Heart left ventricle (tissue), 16 donors: ENCODE measurements at regions not wholly inside any gene's neighbourhood (a gene's known extent, or its start where the extent isn't known, plus 50 kb on each side); places are given as distances from the start of the nearest gene placed in this dataset.

ENCODE experiments used
- ATAC-seq, 4 donors: fragments of 200-7000 bp; cut with Tn5 transposase; one replicate each; pipeline ENCODE4 v1.9.1; 2020 to 2022; ENCODE audit warnings: moderate library complexity in 4 of 4, mild to moderate bottlenecking in 3 of 4, moderate number of reproducible peaks in 1 of 4
- DNase-seq, 5 donors: peaks; one replicate each; pipeline ENCODE4 v3.0.0-alpha.2; 2020
- H3K27ac ChIP-seq, 12 donors: fragments of 200-600 bp; sonication (generic) in 4 of 12; one replicate each; pipeline versions ENCODE4 v1.5.0 to v1.8.0; 2016 to 2022; ENCODE audit warnings: mild to moderate bottlenecking in 2 of 12
- H3K27me3 ChIP-seq, 9 donors: fragments of 200-600 bp; sonication (generic) in 2 of 9; one replicate each; pipeline versions ENCODE4 v1.5.1 to v1.8.0; 2016 to 2022; ENCODE audit warnings: mild to moderate bottlenecking in 3 of 9
- H3K36me3 ChIP-seq, 9 donors: fragments of 200-600 bp; sonication (generic) in 2 of 9; one replicate each; pipeline versions ENCODE4 v1.5.0 to v1.8.0; 2018 to 2022; ENCODE audit warnings: mild to moderate bottlenecking in 2 of 9
- H3K4me1 ChIP-seq, 12 donors: fragments of 200-600 bp; sonication (generic) in 4 of 12; one replicate each; pipeline versions ENCODE4 v1.5.0 to v1.8.0; 2016 to 2022; ENCODE audit warnings: mild to moderate bottlenecking in 3 of 12
- H3K4me3 ChIP-seq, 12 donors: fragments of 200-600 bp; sonication (generic) in 4 of 12; one replicate each; pipeline versions ENCODE4 v1.5.0 to v1.8.0; 2017 to 2022; ENCODE audit warnings: mild to moderate bottlenecking in 9 of 12, moderate library complexity in 4 of 12
- H3K9me3 ChIP-seq, 12 donors: fragments of 200-600 bp; sonication (generic) in 4 of 12; one replicate each; pipeline versions ENCODE4 v1.5.0 to v1.8.0; 2016 to 2022; ENCODE audit warnings: mild to moderate bottlenecking in 1 of 12
- POLR2A ChIP-seq, 2 donors: fragments of 450-650 bp; IDR thresholded peaks; one replicate each; pipeline ENCODE4 v1.6.1; 2017; ENCODE audit warnings: antibody characterized with exemption in 2 of 2, mild to moderate bottlenecking in 2 of 2, moderate library complexity in 2 of 2
- WGBS, 4 donors: extraction: QIAGEN DNeasy Blood & Tissue Kit in 2 of 4; methylation state at CpG; one replicate each; pipeline versions ENCODE4 v1.1.5 to v1.1.7; 2013 to 2018; 5-methylcytosine and 5-hydroxymethylcytosine counted together
- intact Hi-C, 10 donors: fragments of 100-400 bp; cut with DNase I; formaldehyde crosslinking; loops; one replicate each; pipeline versions ENCODE4 v1.11.1 to v1.14.2; 2022
- TF ChIP-seq, protein P1 (sequence below), 12 donors: fragments of 200-600 bp; sonication (generic) in 4 of 12; IDR thresholded peaks; one replicate each; pipeline versions ENCODE4 v1.5.0 to v1.8.0; 2018 to 2022; ENCODE audit warnings: antibody characterized with exemption in 12 of 12, mild to moderate bottlenecking in 5 of 12
- donor health status: ischemic (EF 13 %, LVEDD 7.1; RV severe dilation, severe dysfunction).
- donor health status: healthy with polysubstance abuse.
- donor health status: DM: no; HTN: yes; CAD: no.
- donor health status: DM: no; HTN: no; CAD: no.
- donor health status: ischemic (EF 25% LVEDD 6.9; RV normal size, moderate dysfunction).
- donor health status: ischemic (EF 25% LVEDD 5.7; RV mildly dilated, moderate dysfunction).
- donor health status: healthy.
- donor health status: DM: yes; HTN: yes; CAD: no.
- donor health status: ischemic (EF 35%, LVEDD 5.7; RV mildly dilated, moderate dysfunction).
- donor health status: nonischemic (EF 11% LVEDD 7.7; RV severe dilation, severe dysfunction).
- donor health status: DM: yes; HTN: yes; CAD: no.
- donor health status: PGD.
- donor health status: ischemic (EF 29% LVEDD 5.4; RV normal size, mild dysfunction).
- donor health status: nonischemic (EF 23%, LVEDD 6.1; RV moderate dilation, normal function).

DNA sequence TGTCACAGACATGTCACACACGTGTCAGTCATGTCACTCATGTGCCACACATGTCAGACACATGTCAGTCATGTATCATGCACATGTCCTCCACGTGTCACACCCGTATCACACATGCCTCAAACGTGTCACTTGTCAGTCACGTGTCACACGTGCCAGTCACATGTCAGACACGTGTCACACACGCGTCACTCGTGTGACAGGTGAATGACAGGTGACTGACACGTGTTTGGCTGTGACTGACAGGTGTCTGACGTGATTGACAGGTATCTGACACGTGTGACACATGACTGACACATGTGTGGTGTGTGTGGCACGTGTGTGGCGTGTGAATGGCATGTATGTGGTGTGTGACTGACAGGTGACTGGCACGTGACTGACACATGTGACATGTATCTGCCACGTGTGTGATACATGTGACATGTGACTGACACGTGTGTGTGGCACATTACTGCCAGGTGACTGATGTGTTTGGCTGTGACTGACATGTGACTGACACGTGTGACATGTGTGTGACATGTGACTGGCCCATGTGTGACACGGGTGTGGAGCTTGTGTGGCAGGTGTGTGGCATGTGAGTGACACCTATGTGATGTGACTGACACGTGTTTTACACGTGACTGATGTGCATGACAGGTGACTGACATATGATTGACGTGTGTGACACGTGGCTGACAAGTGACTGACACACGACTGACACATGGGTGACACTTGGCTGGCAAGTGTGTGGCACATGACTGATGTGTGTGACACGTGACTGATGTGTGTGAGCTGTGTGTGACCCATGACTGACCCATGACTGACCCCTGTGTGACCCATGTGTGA lies 90.7 kb upstream of the GPC3 start:
- Histone ChIP-seq H3K36me3 (no peaks in the 10 kb centered on the region), H3K4me3 (no peak overlapping the region), H3K9me3 (peaks cover 0 to 9% (median 0%) of the 10 kb centered on the region in 12 donors), H3K27ac (no peak overlapping the region), H3K27me3 (no peaks in the 10 kb centered on the region), H3K4me1 (no peaks in the 10 kb centered on the region)
- TF ChIP-seq POLR2A (IDR thresholded peaks at IDR 0.05) = no peak
- TF ChIP-seq, protein P1, sequence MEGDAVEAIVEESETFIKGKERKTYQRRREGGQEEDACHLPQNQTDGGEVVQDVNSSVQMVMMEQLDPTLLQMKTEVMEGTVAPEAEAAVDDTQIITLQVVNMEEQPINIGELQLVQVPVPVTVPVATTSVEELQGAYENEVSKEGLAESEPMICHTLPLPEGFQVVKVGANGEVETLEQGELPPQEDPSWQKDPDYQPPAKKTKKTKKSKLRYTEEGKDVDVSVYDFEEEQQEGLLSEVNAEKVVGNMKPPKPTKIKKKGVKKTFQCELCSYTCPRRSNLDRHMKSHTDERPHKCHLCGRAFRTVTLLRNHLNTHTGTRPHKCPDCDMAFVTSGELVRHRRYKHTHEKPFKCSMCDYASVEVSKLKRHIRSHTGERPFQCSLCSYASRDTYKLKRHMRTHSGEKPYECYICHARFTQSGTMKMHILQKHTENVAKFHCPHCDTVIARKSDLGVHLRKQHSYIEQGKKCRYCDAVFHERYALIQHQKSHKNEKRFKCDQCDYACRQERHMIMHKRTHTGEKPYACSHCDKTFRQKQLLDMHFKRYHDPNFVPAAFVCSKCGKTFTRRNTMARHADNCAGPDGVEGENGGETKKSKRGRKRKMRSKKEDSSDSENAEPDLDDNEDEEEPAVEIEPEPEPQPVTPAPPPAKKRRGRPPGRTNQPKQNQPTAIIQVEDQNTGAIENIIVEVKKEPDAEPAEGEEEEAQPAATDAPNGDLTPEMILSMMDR (IDR thresholded peaks at IDR 0.05) = no peak
- ATAC-seq (no peak), DNase-seq (no peak)
- WGBS, 4 donors = 74 to 92% (median 83%) methylated on average over 26 of the region's 26 CpGs
- intact Hi-C loops = no loop called here

DNA sequence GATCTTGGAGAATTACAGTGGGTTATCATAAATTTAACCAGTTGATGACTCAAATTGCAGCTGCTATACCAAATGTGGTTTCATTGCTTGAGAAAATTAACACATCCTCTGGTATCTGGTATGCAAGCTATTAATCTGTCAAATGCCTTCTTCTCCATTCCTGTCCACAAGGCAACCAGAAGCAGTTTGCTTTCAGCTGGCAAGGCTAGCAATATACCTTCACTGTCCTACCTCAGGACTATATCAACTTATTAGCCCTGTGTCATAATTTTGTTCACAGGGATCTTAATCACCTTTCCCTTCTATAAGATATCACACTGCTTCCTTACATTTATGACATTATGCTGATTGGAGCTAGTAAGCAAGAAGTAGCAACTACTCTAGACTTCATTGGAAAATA lies 110.0 kb upstream of the GPC3 start:
- Histone ChIP-seq H3K4me3 (no peak overlapping the region), H3K4me1 (no peaks in the 10 kb centered on the region), H3K36me3 (no peaks in the 10 kb centered on the region), H3K27me3 (no peaks in the 10 kb centered on the region), H3K27ac (no peak overlapping the region), H3K9me3 (peaks cover 0 to 10% (median 0%) of the 10 kb centered on the region in 12 donors)
- TF ChIP-seq POLR2A (IDR thresholded peaks at IDR 0.05) = no peak
- TF ChIP-seq, protein P1 (IDR thresholded peaks at IDR 0.05) = no peak
- ATAC-seq (no peak), DNase-seq (no peak)
- intact Hi-C loops = no loop called here

DNA sequence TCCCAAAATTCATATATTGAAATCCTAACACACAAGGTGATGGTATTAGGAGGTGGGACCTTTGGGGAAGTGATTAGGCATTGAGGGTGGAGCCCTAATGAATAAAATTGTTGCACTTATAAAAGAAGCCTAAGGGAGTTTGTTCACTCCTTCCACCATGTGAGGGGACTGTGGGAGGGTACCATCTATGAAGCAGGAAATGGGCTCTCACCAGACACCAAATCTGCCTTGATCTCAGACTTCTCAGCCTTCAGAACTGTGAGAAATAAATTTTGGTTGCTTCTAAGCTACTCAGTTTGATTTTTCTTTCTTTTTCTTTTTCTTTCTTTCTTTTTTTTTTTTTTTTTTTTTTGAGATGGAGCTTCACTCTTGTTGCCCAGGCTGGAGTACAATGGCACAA lies 116.2 kb upstream of the GPC3 start:
- no peak for DNase-seq
- Histone ChIP-seq H3K9me3 (peaks cover 0 to 10% (median 0%) of the 10 kb centered on the region in 12 donors), H3K36me3 (no peaks in the 10 kb centered on the region), H3K4me1 (no peaks in the 10 kb centered on the region), H3K27ac (no peak overlapping the region), H3K27me3 (no peaks in the 10 kb centered on the region), H3K4me3 (no peak overlapping the region)
- ATAC-seq = no peak
- no peak for TF ChIP-seq POLR2A (IDR thresholded peaks at IDR 0.05)
- TF ChIP-seq, protein P1 (IDR thresholded peaks at IDR 0.05) = no peak
- intact Hi-C loops = no loop called here

DNA sequence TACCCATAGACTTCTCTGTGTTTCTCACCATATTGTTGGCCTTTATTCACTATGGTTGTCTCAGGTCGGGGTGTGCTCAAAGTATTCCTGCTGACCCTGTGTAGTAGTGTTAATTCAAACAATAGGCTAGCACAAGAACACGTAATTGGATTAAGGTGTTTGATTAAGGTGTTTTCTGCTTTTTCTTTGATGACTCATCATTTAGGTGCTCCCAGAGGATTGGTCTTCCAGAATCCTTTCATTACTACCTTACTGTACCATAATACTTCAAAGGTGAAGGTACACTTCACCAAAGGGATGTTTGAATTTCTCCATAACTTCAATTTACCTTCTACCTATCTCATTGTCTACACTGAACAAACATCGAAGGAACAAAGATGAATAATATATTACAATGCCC lies 121.7 kb upstream of the CCDC160 start:
- intact Hi-C loops = no loop called here
- TF ChIP-seq, protein P1 (IDR thresholded peaks at IDR 0.05) = no peak
- TF ChIP-seq POLR2A (IDR thresholded peaks at IDR 0.05) = no peak
- no peaks in the 10 kb centered on the region for H3K36me3 ChIP-seq
- no peak for ATAC-seq
- H3K4me3 ChIP-seq = no peak overlapping the region
- H3K27me3 ChIP-seq = peaks cover 0 to 30% (median 0%) of the 10 kb centered on the region in 9 donors
- H3K27ac ChIP-seq = no peak overlapping the region
- H3K4me1 ChIP-seq = no peaks in the 10 kb centered on the region
- DNase-seq = no peak
- H3K9me3 ChIP-seq = no peaks in the 10 kb centered on the region
- 72 to 94% (median 85%) methylated on average over 3 of the region's 3 CpGs for WGBS, 4 donors
